C4-2B (cell line): ENCODE measurements at regions not wholly inside any gene's neighbourhood (a gene's known extent, or its start where the extent isn't known, plus 50 kb on each side); places are given as distances from the start of the nearest gene placed in this dataset.

Experiments
- CTCF ChIP-seq: fragments of 450-650 bp; conservative IDR thresholded peaks from 2 replicates; pipeline ENCODE4 v1.5.1; 2017; ENCODE audit warnings: mild to moderate bottlenecking
- ZFX ChIP-seq: fragments of 450-650 bp; IDR thresholded peaks from 2 replicates; pipeline ENCODE4 v1.6.1; 2017

- TF ChIP-seq CTCF (no peak), ZFX (no peak)
These were observed 320.2 kb downstream of the MATN1 start for GRCh38 chr1:30403061-30403645.
